Liver (tissue), 8 donors: ENCODE measurements at regions not wholly inside any gene's neighbourhood (a gene's known extent, or its start where the extent isn't known, plus 50 kb on each side); places are given as distances from the start of the nearest gene placed in this dataset.

Source experiments
- DNase-seq: peaks from one replicate; pipeline ENCODE4 v3.0.0-alpha.2; 2017; ENCODE audit warnings: low spot score
- H3K27ac ChIP-seq, 2 donors: one replicate each; pipeline ENCODE4 v1.7.0; 2013; ENCODE audit warnings: inconsistent platforms in 2 of 2, low read length in 2 of 2, control low read depth in 1 of 2, low read depth in 1 of 2, mild to moderate bottlenecking in 1 of 2
- H3K27me3 ChIP-seq, 4 donors: one replicate each; pipeline versions ENCODE4 v1.6.1 to v1.7.0; 2013; ENCODE audit warnings: low read length in 3 of 4, inconsistent platforms in 1 of 4, mild to moderate bottlenecking in 1 of 4, moderate library complexity in 1 of 4; ENCODE audit not compliant: control insufficient read depth in 4 of 4, insufficient read depth in 4 of 4
- H3K36me3 ChIP-seq, 4 donors: one replicate each; pipeline versions ENCODE4 v1.6.1 to v1.7.0; 2013; ENCODE audit warnings: low read length in 3 of 4, mild to moderate bottlenecking in 3 of 4, low read depth in 1 of 4, moderate library complexity in 1 of 4; ENCODE audit not compliant: control insufficient read depth in 4 of 4, insufficient read depth in 3 of 4
- H3K4me1 ChIP-seq, 4 donors: one replicate each; pipeline versions ENCODE4 v1.6.1 to v1.7.0; 2013; ENCODE audit warnings: low read length in 3 of 4, mild to moderate bottlenecking in 3 of 4, moderate library complexity in 1 of 4; ENCODE audit not compliant: control insufficient read depth in 4 of 4, insufficient read depth in 4 of 4
- H3K4me3 ChIP-seq, 3 donors: one replicate each; pipeline versions ENCODE4 v1.6.1 to v1.7.0; 2013; ENCODE audit warnings: low read length in 3 of 3, control low read depth in 1 of 3, low read depth in 1 of 3, mild to moderate bottlenecking in 1 of 3
- H3K9ac ChIP-seq, 2 donors: one replicate each; pipeline ENCODE4 v1.7.0; 2013; ENCODE audit warnings: low read length in 2 of 2, mild to moderate bottlenecking in 2 of 2, moderate library complexity in 2 of 2, control low read depth in 1 of 2, low read depth in 1 of 2
- H3K9me3 ChIP-seq, 4 donors: one replicate each; pipeline versions ENCODE4 v1.6.1 to v1.7.0; 2013; ENCODE audit warnings: low read length in 3 of 4; ENCODE audit not compliant: control insufficient read depth in 4 of 4
- ATF3 ChIP-seq: IDR thresholded peaks from 2 replicates; pipeline ENCODE4 v1.6.1; 2016; ENCODE audit warnings: antibody characterized with exemption
- CTCF ChIP-seq: fragments of 150-350 bp; IDR thresholded peaks from 2 replicates; pipeline ENCODE4 v1.5.1; 2017; ENCODE audit warnings: improper control_type of control experiment, low read depth, low read length; ENCODE audit not compliant: missing input control
- EGR1 ChIP-seq, 2 donors: IDR thresholded peaks; 2 replicates each; pipeline ENCODE4 v1.6.1; 2016 to 2018; ENCODE audit warnings: antibody characterized with exemption in 2 of 2, low read depth in 2 of 2
- FOXA1 ChIP-seq: IDR thresholded peaks from 2 replicates; pipeline ENCODE4 v1.6.1; 2016; ENCODE audit warnings: antibody characterized with exemption
- GABPA ChIP-seq, 2 donors: IDR thresholded peaks in 1 of 2; conservative IDR thresholded peaks in 1 of 2; 2 replicates each; pipeline ENCODE4 v1.6.1; 2016; ENCODE audit warnings: antibody characterized with exemption in 2 of 2, mild to moderate bottlenecking in 1 of 2, moderate library complexity in 1 of 2
- HNF4A ChIP-seq, 2 donors: conservative IDR thresholded peaks; 2 replicates each; pipeline ENCODE4 v1.6.1; 2016; ENCODE audit warnings: antibody characterized with exemption in 2 of 2, mild to moderate bottlenecking in 2 of 2
- JUND ChIP-seq, 2 donors: IDR thresholded peaks; 2 replicates each; pipeline ENCODE4 v1.6.1; 2016; ENCODE audit warnings: antibody characterized with exemption in 2 of 2
- RAD21 ChIP-seq, 2 donors: IDR thresholded peaks; 2 replicates each; pipeline ENCODE4 v1.6.1; 2016; ENCODE audit warnings: antibody characterized with exemption in 2 of 2, mild to moderate bottlenecking in 2 of 2
- RXRA ChIP-seq, 2 donors: IDR thresholded peaks; 2 replicates each; pipeline ENCODE4 v1.6.1; 2017 to 2018; ENCODE audit warnings: antibody characterized with exemption in 2 of 2, mild to moderate bottlenecking in 1 of 2
- SP1 ChIP-seq: IDR thresholded peaks from 2 replicates; pipeline ENCODE4 v1.6.1; 2018; ENCODE audit warnings: antibody characterized with exemption, mild to moderate bottlenecking
- YY1 ChIP-seq: IDR thresholded peaks from 2 replicates; pipeline ENCODE4 v1.6.1; 2016; ENCODE audit warnings: antibody characterized with exemption, mild to moderate bottlenecking
- ZBTB33 ChIP-seq: IDR thresholded peaks from 2 replicates; pipeline ENCODE4 v1.6.1; 2016; ENCODE audit warnings: antibody characterized with exemption
- WGBS: extraction: QIAGEN DNeasy Blood & Tissue Kit; methylation state at CpG from one replicate; pipeline ENCODE4 v1.1.7; 2013; 5-methylcytosine and 5-hydroxymethylcytosine counted together
- TF ChIP-seq, protein P1 (sequence below): IDR thresholded peaks from 2 replicates; pipeline ENCODE4 v1.6.1; 2016; ENCODE audit warnings: antibody characterized with exemption, mild to moderate bottlenecking
- donor health status: healthy.
- donor health status: healthy.
- donor health status: healthy.
- donor health status: healthy.
- donor health status: healthy.

GRCh38 chr5:27406020-27406419 is 367.6 kb upstream of the CDH9 start:
- H3K27ac ChIP-seq = no peak overlapping the region
- 68% methylated on average over 1 of the region's 1 CpG for WGBS
- no peak for TF ChIP-seq ATF3
- no peak for TF ChIP-seq ZBTB33
- TF ChIP-seq RXRA (IDR thresholded peaks at IDR 0.05) = no peak
- TF ChIP-seq YY1 = no peak
- no peak for TF ChIP-seq FOXA1
- no peak for TF ChIP-seq RAD21 (IDR thresholded peaks at IDR 0.05)
- no peak for TF ChIP-seq HNF4A (conservative IDR thresholded peaks at IDR 0.05)
- no peaks in the 10 kb centered on the region for H3K9me3 ChIP-seq
- H3K36me3 ChIP-seq = no peaks in the 10 kb centered on the region
- no peak overlapping the region for H3K4me3 ChIP-seq
- H3K27me3 ChIP-seq = no peaks in the 10 kb centered on the region
- H3K4me1 ChIP-seq = no peaks in the 10 kb centered on the region
- no peak overlapping the region for H3K9ac ChIP-seq
- no peak for DNase-seq

DNA sequence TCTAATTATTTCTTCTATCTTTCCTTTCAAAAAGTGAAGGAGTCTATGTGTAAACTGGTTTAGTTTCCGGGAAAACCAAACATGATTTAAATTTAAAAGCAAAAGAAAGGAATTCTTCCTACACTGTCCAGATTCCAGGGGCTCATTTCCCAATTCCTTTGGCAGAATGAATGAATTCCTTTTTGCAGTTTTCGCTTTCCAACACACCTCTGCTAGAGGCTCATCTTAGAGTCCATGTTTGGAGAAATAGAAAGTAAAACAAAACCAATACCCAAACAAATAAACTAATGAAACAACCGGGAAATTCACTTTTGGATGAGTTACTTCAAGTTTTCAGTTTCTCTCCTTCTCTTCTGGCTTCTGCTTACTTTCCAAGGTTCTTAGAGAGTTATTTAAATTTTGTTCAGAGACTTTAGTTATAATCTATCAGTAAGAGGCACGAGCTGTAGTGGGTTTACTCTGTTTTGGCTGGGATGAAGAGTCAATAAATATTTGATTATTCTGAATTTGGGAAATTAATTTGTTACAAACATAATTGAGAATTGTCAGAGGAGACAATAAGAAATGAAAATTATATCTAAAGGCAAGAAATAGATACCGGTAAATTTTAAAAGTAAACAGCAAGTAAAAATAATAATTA is 365.0 kb upstream of the CDH9 start:
- TF ChIP-seq HNF4A (conservative IDR thresholded peaks at IDR 0.05) = no peak
- TF ChIP-seq GABPA (IDR thresholded peaks at IDR 0.05 in 1 of 2, conservative IDR thresholded peaks at IDR 0.05 in 1 of 2) = no peak
- TF ChIP-seq, protein P1, sequence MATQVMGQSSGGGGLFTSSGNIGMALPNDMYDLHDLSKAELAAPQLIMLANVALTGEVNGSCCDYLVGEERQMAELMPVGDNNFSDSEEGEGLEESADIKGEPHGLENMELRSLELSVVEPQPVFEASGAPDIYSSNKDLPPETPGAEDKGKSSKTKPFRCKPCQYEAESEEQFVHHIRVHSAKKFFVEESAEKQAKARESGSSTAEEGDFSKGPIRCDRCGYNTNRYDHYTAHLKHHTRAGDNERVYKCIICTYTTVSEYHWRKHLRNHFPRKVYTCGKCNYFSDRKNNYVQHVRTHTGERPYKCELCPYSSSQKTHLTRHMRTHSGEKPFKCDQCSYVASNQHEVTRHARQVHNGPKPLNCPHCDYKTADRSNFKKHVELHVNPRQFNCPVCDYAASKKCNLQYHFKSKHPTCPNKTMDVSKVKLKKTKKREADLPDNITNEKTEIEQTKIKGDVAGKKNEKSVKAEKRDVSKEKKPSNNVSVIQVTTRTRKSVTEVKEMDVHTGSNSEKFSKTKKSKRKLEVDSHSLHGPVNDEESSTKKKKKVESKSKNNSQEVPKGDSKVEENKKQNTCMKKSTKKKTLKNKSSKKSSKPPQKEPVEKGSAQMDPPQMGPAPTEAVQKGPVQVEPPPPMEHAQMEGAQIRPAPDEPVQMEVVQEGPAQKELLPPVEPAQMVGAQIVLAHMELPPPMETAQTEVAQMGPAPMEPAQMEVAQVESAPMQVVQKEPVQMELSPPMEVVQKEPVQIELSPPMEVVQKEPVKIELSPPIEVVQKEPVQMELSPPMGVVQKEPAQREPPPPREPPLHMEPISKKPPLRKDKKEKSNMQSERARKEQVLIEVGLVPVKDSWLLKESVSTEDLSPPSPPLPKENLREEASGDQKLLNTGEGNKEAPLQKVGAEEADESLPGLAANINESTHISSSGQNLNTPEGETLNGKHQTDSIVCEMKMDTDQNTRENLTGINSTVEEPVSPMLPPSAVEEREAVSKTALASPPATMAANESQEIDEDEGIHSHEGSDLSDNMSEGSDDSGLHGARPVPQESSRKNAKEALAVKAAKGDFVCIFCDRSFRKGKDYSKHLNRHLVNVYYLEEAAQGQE = no peak
- no peak for TF ChIP-seq JUND (IDR thresholded peaks at IDR 0.05)
- TF ChIP-seq FOXA1 = no peak
- TF ChIP-seq YY1 = no peak
- no peak for TF ChIP-seq RXRA (IDR thresholded peaks at IDR 0.05)
- no peak for TF ChIP-seq EGR1 (IDR thresholded peaks at IDR 0.05; ENCODE audit: low read depth in 2 of 2)
- TF ChIP-seq CTCF = no peak
- TF ChIP-seq ZBTB33 = no peak
- no peak for TF ChIP-seq ATF3
- TF ChIP-seq SP1 = no peak
- H3K36me3 ChIP-seq = no peaks in the 10 kb centered on the region
- WGBS = 62% methylated on average over 5 of the region's 5 CpGs
- H3K27me3 ChIP-seq = no peaks in the 10 kb centered on the region
- no peak for DNase-seq
- no peaks in the 10 kb centered on the region for H3K4me1 ChIP-seq
- H3K9me3 ChIP-seq = peaks cover 0 to 3% (median 0%) of the 10 kb centered on the region in 4 donors
- H3K9ac ChIP-seq = no peak overlapping the region
- no peak overlapping the region for H3K27ac ChIP-seq
- H3K4me3 ChIP-seq = peak overlapping the region in 1 of 3 donors; percentile 28
